GM18870 (cell line): ENCODE measurements at regions not wholly inside any gene's neighbourhood (a gene's known extent, or its start where the extent isn't known, plus 50 kb on each side); places are given as distances from the start of the nearest gene placed in this dataset.
A peak's percentile ranks its signal among the peaks of the same experiment; 100 is the strongest.

Experiments
- ATAC-seq: cut with Tn5 transposase; IDR thresholded peaks from one replicate; pipeline ENCODE4 v1.9.1; 2021; ENCODE audit warnings: moderate library complexity; ENCODE audit not compliant: unreplicated experiment

- no peak for ATAC-seq
Measured at GRCh38 chr5:107325866-107326265, 344.9 kb downstream of the EFNA5 start.

GRCh38 chr5:107324809-107325208 is 345.9 kb downstream of the EFNA5 start:
- ATAC-seq = no peak

GRCh38 chr5:107324071-107324470 is 346.7 kb downstream of the EFNA5 start:
- ATAC-seq = no peak

- no peak for ATAC-seq
Measured at GRCh38 chr5:107323536-107323935, 347.2 kb downstream of the EFNA5 start.

GRCh38 chr5:107322936-107323335 is 347.8 kb downstream of the EFNA5 start:
- no peak for ATAC-seq

GRCh38 chr5:107321906-107322305 is 348.8 kb downstream of the EFNA5 start:
- no peak for ATAC-seq

GRCh38 chr5:107320846-107321245 is 349.9 kb downstream of the EFNA5 start:
- no peak for ATAC-seq

- ATAC-seq = no peak
Measured at GRCh38 chr5:107320376-107320775, 350.4 kb downstream of the EFNA5 start.

GRCh38 chr5:107319901-107320300 is 350.8 kb downstream of the EFNA5 start:
- ATAC-seq = no peak

- no peak for ATAC-seq
Measured at GRCh38 chr5:107314330-107314729, 356.4 kb downstream of the EFNA5 start.

- no peak for ATAC-seq
Measured at GRCh38 chr5:107313921-107314320, 356.8 kb downstream of the EFNA5 start.

GRCh38 chr5:107313098-107313497 is 357.6 kb downstream of the EFNA5 start:
- ATAC-seq = no peak

GRCh38 chr5:107310181-107310580 is 360.6 kb downstream of the EFNA5 start:
- no peak for ATAC-seq

- no peak for ATAC-seq
Measured at GRCh38 chr5:107306594-107306993, 364.1 kb downstream of the EFNA5 start.

GRCh38 chr5:107306002-107306401 is 364.7 kb downstream of the EFNA5 start:
- no peak for ATAC-seq

- no peak for ATAC-seq
Measured at GRCh38 chr5:107304684-107305083, 366.1 kb downstream of the EFNA5 start.

- ATAC-seq = no peak
Measured at GRCh38 chr5:107303171-107303968, 367.4 kb downstream of the EFNA5 start.

- ATAC-seq = peak; percentile 66
Measured at GRCh38 chr5:107302441-107302840, 368.3 kb downstream of the EFNA5 start.

- ATAC-seq = peak; percentile 23
Measured at GRCh38 chr5:107301999-107302398, 368.7 kb downstream of the EFNA5 start.

- ATAC-seq = no peak
Measured at GRCh38 chr5:107300721-107301327, 369.9 kb downstream of the EFNA5 start.

GRCh38 chr5:107296572-107296971 is 374.2 kb downstream of the EFNA5 start:
- peak; percentile 41 for ATAC-seq

GRCh38 chr5:107295914-107296313 is 374.8 kb downstream of the EFNA5 start:
- no peak for ATAC-seq

GRCh38 chr5:107294669-107295068 is 376.1 kb downstream of the EFNA5 start:
- no peak for ATAC-seq
